Vagina (tissue), 2 donors: ENCODE measurements at regions not wholly inside any gene's neighbourhood (a gene's known extent, or its start where the extent isn't known, plus 50 kb on each side); places are given as distances from the start of the nearest gene placed in this dataset.

Experiments
- CTCF ChIP-seq, 3 experiments: fragments of 450-650 bp in 2 of 3; fragments of 200-600 bp in 1 of 3; sonication (generic) in 1 of 3; IDR thresholded peaks; one replicate each; pipeline ENCODE4 v1.5.1; 2017 to 2019; ENCODE audit warnings: antibody characterized with exemption in 3 of 3, mild to moderate bottlenecking in 2 of 3, moderate library complexity in 2 of 3
- POLR2AphosphoS5 ChIP-seq, 2 donors: sonication (generic); formaldehyde crosslinking; IDR thresholded peaks; one replicate each; pipeline ENCODE4 v1.9.0; 2017; ENCODE audit warnings: antibody characterized with exemption in 2 of 2, mild to moderate bottlenecking in 2 of 2, low read depth in 1 of 2; ENCODE audit not compliant: insufficient read depth in 1 of 2

- TF ChIP-seq CTCF (IDR thresholded peaks at IDR 0.05) (no peak), POLR2AphosphoS5 (IDR thresholded peaks at IDR 0.05; ENCODE audit: insufficient read depth in 1 of 2, low read depth in 1 of 2) (no peak)
These were observed 285.6 kb upstream of the ID4 start for GRCh38 chr6:19551611-19552010.
